ENCODE measurements at regions not wholly inside any gene's neighbourhood (a gene's known extent, or its start where the extent isn't known, plus 50 kb on each side); places are given as distances from the start of the nearest gene placed in this dataset.

- TF ChIP-seq EZH2 (IDR thresholded peaks at IDR 0.05; ENCODE audit: borderline replicate concordance) (no peak), CTCF (IDR thresholded peaks at IDR 0.05; ENCODE audit: poor library complexity) (no peak)
These were observed 196.9 kb downstream of the PDHA2 start for GRCh38 chr4:96036781-96037180.
